ENCODE measurements at regions not wholly inside any gene's neighbourhood (a gene's known extent, or its start where the extent isn't known, plus 50 kb on each side); places are given as distances from the start of the nearest gene placed in this dataset.

- TF ChIP-seq CTCF (IDR thresholded peaks at IDR 0.05; ENCODE audit: insufficient read depth, low read depth, low read length) (peak; percentile 4), EZH2 (IDR thresholded peaks at IDR 0.05; ENCODE audit: insufficient read depth, low read length) (no peak)
Measured at GRCh38 chr13:50745542-50746115, 97.9 kb downstream of the DLEU7 start.

Measured in astrocyte (in vitro differentiated cells and primary cell).